Glomerular endothelial cell (primary cell): ENCODE measurements at regions not wholly inside any gene's neighbourhood (a gene's known extent, or its start where the extent isn't known, plus 50 kb on each side); places are given as distances from the start of the nearest gene placed in this dataset.

ENCODE experiments used
- DNase-seq: peaks from one replicate; pipeline ENCODE4 v3.0.0-alpha.2; 2011; ENCODE audit warnings: low read depth, low spot score; ENCODE audit errors: extremely low read depth

DNA sequence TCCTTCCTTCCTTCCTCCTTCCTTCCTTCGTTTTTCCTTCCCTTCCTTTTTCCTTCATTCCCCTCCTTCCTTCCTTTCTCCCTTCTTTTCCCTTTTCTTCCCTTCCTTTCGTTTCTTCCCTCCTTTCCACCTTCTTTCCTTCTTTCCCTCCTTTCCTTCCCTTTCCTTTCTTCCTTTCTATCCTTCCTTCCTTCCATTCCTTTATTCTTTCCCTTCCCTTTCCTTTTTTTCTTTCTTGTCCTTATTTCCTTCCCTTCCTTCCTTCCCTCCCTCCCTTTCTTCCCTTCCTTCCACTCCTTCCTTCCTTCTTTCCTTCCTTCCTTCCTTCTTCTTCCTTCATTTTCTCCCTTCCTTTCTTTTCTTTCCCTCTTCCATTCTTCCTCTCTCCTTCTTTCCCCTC lies 394.6 kb downstream of the GABRB3 start:
- no peak for DNase-seq

DNA sequence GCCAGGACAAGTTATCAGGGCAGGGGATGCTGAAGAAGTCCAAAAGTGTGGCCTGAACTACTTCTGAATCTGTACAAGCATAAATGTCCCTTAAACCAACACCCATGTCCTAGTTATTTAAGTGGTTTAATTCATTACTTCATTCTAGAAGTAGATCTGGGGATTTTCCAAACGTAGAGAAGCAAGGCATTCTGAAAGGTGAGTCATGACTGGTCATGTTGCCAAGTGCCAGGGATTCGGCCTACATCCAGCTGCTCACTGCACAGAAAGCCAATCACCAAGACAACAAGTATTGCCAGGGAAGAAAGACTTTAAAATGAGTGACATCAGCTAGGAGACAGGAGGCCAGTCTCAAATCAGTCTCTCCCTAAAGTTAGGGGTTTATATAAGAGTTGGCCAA lies 396.6 kb downstream of the GABRB3 start:
- DNase-seq: no peak

DNA sequence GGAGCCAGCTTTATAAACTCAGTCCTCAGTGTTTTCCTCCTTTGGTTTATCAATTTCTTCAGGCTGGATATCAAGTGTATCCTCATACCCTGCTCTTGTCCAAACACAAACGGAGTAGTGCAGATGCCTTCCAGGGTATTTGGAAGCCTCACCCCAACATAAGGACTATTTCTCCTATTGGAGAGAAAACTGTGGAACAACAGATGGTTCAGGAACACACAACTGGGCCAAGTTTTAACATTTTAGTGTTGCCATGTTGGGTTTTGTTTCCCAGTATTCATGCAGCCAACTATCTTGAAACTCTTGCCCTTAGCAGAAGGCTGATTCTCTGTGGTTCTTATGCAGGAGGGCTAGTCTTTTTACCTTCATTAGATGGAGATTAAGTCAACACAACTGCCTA lies 398.1 kb downstream of the GABRB3 start:
- DNase-seq: no peak

DNA sequence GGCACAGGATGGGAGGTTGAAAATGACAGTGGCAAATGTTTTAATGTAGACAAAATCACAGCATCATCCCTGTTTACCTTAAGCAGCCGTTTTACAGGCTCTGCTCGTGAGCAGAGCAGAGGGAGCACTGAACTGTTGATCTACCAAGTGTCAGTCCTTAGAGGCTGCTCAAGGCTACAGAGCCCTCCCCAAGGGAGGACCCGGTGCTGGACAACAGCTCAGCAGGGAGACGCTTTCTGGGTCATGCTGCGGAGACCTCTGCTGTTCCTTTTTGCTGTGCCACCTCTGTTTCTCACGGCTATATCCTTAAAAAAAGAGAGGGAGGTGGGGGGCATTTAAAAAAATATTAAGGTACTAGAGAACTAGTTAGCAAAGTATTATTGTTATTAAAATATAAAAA lies 400.2 kb downstream of the GABRB3 start:
- no peak for DNase-seq

DNA sequence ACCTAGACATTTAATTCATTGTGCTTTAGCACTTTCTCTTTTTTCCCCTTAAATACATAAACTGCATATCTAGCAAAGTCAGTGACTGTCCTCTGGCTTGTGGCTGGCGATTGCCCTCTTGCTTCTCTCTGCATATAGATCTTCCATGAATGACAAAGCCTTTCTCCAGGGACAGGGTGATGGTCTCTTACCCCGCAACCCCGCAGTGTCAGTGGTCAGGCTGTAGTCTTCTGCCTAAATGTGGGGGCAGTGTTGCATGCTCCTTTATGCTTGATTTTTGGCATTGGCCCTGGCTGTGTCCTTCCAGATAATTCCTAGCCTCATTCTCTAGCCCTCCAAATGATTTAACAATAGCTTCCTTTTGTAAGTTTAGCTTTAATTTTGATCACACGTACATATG lies 407.8 kb downstream of the GABRB3 start:
- DNase-seq: no peak

DNA sequence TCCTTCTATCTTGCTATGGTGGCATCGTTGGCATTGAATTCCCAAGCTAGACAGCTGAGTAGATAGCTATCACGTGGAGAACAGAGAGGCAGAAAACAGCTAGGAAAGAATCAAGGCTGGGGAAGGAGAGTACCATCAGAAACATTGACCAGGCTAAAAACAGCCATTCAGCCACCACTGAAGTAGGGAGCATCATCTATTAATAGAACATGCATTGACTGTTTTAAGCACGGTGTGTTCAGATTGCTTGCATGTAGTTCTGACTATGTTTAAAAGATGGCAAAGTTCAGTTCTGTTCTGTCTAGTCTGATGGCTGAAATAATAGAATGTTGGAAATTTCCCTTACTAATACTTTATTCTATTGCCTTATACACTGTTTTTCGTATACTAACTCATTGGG lies 413.0 kb downstream of the GABRB3 start:
- no peak for DNase-seq

DNA sequence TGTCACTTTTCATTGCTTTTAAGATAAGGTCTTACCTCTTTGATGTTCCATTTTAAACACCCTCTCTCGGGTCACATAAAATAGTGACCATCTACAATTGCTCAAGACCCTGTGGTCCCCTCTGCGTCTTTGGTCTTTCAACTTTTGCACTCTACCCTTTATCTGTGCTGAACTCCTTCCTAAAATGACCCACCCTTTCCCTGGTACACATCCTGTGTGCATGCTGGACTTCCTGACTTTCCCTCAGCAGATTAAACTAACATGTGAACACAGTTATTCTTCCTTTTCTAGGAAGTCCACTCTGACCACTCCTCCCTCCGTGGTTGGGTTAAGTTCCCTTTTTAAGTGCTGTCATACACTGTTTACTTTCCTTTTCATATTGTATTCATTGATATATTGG lies 414.2 kb downstream of the GABRB3 start:
- DNase-seq: no peak

DNA sequence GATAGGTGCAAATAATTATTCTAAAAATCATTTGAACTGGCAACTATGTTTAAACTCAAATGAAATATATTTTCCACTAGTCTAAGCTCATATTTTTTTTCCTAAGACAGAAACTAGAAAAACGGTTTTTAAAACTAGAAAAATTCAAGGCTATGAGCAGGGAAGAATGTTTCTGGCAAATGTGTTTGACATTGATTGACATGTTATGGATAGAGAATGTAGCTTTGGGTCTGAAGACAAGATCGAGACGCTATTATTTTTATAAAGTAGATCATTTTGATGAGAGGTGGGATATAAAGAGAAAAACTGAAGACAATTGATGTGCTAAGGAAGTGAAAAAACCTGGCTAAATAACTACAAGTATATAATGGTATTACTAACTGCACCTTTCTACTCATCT lies 415.2 kb downstream of the GABRB3 start:
- no peak for DNase-seq

DNA sequence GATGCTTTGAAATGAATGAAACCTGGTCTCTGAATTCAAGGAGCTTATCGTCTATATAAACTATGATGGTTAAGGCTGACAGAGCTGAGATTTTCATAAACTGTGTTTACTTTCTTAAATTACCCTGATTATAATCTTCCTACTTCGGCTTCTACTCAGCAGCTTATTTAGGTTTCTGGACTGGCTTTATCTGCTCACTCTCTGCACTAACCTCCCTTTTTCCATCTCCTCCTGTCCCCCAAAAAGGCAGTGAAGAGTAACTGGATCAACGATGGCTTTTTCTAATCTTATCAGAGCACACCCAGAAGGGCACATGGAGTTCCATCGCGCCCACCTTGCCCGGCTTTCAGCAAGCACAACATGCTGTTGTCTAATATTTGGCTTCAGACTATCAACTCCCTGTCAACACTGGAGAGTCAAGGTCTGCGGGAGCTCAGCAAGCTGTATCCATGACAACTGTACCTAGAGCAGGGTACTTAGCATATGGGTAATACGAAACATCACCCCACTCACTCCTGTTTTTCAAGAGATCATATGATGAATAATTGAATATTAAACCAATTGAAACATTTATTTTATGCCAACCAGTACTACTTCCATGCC lies 417.3 kb downstream of the GABRB3 start:
- DNase-seq: no peak

DNA sequence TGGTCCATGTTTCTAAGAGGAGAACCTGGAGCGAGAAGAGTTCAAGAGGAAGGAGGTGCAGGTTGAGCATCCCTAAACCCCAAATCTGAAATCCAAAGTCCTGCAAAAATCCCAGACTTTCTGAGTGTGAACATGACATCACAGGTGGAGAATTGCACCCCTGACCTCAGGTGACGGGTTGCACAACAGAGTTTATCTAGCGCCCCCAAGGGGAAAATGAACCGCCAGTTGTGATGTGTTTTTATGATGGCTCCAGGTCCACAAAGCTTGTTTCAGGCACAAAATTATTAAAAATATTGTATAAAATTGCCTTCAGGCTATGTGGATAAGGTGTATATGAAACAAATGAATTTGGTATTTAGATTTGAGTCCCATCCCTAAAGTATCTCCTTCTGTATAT lies 420.0 kb downstream of the GABRB3 start:
- no peak for DNase-seq

DNA sequence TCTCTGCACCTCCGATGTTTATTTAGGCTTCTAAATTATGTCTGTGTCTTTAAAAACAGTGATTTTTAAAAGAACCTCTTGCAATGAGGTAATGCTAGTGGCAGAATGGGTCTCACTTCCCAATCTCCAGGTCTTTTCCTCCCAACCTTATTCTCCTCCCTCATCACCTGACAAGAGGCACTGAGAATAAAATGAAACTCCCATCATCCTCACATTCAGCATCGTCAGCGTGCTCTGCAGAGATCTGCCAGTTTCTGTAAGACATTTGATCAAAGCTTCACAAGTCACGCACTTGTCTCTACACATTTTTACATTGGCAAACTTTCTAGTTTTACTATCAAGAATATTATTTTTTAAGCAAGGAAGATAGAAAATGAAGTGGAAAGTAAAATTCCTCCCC lies 420.5 kb downstream of the GABRB3 start:
- DNase-seq: no peak

DNA sequence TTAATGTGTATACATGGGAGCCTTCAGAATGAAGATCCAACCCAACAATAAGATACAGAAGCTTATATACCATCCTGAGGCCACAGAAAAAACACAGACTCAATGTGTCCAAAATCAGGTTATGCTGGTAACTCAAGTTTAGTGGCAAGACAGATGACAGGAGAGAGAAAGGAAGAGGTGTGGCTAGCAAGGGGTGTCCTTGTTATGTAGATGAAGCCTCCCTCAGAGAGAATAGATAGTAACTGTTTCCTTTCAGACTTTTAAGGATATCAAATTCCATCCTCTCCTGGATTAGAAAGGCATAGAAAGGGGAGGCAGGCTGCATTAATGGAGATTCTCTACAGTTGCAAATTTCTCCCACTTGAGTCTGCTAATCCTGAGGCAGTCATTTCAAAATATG lies 447.4 kb downstream of the GABRB3 start:
- no peak for DNase-seq

DNA sequence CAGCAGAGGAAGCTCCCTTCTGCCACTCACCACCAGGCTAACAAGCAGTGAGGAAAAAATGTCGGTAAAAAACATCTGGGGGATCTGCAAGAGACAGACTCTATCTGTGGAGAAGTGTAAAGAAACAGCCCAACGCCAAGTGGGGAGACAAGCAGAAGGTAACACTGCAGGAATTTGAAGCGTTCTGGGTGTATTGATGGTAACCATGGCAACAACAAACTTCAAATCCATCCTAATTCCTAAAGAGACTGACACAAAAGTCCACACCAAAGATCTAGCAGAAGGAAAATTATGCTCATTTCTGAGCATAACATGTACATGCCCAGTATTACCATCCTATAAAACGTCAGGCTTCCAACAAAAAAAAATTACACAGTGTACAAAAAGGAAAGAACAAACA lies 449.3 kb downstream of the GABRB3 start:
- no peak for DNase-seq

DNA sequence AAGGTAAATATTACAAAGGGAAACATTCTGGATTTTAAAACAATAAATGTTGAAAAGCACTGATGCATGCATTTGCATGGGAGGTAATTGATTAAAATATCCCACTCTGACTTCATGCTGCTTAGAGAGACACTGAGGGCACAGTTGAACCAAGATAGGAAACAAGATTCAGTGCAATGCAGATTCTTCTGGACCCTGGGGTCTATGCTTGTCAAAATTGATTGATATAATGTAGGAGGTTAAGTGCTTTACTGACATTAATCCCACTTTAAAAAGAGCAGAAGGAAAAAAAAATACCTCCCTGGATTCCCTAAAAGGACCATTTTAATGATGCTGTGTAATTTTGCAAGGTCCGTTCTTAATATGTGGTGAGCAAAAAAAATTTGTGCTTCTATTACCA lies 454.2 kb downstream of the GABRB3 start:
- DNase-seq: no peak

DNA sequence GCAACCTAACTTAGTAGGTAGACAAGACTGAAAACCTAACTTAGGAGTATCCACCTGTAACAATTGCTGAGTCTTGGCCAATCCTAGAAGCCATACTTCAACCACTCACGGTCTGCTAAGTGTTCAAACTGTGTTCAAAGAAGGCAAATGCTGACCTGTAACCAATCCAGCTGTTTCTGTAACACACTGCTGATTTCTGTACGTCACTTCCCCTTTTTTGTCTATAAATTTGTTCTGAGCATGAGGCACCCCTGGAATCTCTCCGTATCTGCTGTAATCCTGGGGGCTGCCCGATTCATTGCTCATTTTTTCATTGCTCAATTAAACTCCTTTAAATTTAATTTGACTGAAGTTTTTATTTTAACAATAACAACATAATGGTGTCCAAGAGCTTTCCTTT lies 451.4 kb upstream of the ATP10A start:
- DNase-seq: no peak

DNA sequence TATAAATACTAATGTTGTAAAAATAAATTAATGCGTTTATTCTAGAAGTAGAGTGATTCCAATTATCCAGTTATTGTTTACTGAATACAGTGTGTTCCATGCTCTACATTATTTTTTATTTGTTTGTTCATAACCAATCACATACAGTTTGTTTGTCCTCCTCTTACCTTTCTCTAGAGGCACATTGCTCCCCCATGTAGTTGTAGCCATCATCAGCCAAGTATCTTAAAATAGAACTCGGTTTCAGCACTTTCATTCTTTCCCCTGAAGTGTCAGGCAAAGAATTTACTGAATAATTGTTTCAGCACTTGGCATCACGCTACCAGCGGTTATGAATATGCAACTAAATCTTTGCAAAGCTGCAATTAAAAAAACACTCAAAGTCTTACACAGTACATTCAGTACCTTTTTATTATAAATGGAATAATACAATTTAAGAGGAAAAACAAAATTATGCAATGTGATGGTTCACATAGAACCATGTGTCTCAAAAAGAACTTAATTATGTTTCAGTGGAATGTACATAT lies 448.6 kb upstream of the ATP10A start:
- DNase-seq: no peak

DNA sequence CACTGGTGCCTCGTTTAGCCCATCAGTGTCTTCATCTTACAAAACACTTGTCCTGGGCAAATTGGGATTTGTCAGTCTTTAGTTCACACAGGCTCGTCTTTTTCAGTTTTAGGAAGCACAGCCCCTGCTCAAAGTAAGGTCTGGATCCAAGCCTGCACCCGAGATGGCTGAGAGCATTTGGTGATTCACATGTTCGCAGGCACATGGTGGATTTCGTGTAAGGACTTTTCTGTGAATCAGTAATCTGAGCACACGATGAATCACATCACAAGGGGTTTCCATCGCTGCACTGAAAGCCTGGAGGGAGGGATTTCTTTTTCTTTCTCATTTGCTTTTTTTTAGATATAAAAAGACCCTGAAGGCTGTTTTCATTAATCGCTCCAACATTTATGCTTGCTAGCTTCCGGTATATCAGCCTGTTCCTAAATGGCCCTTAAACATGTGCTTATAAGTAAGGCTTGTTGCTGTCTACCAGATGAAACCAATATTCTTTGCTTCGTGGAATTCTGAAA lies 435.6 kb upstream of the ATP10A start:
- no peak for DNase-seq

DNA sequence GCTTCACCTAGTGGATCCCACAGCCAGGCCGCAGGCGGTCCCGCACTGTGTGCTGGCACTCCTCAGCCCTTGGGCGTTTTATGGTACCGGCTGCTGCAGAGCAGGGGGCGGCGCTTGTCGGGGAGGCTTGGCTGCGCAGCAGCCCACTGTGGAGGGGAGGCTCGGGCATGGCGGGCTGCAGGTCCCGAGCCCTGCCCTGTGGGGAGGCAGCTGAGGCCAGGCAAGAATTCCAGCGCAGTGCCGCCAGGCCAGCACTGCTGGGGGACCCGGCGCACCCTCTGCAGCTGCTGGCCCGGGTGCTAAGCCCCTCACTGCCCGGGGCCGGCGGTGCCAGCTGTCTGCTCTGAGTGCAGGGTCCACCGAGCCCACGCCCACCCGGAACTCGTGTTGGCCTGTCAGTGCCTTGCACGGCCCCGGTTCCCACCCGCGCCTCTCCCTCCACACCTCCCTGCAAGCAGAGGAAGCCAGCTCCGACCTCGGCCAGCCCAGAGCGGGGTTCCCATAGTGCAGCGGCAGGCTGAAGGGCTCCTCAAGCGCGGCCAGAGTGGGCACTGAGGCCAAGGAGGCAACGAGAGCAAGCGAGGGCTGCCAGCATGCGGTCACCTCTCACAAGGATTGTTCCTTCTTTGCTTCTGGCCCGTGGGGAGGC lies 435.0 kb upstream of the ATP10A start:
- no peak for DNase-seq

DNA sequence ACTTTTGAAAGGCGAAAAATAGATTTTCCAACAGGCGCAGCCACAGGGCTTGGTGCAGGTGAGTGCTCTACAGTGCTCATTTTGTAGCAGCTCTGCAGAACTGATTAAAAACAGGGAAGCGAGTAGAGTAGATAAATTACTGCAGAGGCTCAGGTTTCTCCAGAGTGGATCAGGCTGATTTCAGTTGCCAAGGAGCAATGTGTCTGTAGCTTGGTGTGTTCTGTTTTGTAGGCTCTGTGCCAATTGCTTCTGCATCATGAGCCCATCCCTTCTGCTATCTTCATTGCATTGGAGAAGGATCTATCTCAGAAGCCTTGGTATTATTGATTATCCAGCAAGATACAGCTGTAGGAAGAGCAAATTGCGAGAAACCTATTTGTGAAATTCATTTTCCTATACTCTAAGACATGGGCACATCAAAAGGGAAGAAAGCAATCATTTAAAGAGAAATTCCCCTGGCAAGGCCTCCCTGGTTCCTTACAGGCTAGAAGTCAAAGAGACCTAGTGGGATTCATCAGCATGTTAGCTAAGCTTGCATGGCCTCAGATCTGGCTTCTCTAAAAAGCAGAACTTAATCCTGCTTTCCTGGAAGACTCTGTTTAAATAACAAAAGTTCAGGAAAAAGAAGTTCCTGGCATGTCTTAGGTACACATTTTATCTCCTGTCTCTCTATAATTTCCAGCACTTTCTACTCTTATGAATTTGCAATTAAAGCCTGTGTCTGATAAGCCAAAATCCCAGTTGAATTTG lies 432.4 kb upstream of the ATP10A start:
- DNase-seq: no peak

DNA sequence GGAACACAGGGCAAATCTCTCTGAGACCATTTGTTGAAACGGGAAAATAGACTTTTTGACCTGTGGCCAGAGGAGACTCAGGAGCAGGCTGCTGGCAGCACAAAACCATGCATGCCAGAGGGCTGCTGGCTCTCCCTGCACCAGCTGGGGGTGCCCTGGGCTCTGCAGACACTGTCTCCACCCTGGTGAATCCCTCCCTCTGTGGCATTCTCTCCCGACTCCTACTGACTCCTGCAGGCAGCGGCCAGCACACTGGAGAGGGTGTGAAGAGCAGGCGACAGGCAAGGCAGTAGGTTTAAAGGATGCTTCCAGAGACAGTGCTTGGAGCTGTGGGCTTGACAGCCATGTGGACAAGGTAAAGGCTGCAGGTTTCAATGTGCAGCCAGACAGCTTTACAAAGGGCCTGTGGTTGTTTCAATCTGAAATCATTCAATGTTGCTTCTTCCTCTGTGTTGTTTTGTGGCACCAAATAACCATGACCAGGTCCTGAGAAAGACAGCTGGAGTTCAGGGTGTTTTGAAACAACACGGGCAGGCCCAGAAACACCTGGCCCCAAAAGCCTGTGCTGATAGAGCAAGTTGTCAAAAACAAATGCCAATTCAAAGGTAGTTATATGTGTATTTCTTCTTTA lies 431.0 kb upstream of the ATP10A start:
- no peak for DNase-seq

DNA sequence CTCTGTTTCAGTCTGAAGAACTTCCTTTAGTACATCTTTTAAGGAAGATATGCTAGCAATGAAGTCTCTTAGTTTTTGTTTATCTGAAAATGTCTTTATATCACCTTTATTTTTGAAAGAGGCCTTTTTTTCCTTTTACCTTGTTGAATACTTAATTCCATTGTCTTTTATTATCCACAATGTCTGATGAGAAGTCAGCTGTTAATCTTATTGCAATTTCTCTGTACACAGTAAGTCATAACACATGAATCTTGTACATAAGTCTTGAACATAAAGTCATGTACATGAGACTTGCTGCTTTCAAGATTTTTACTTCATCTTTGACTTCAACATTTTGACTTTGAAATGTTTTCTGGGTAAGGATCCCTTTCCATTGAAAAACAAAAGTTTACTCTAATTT lies 424.3 kb upstream of the ATP10A start:
- DNase-seq: no peak
